Iris pigment epithelial cell (primary cell): ENCODE measurements at regions not wholly inside any gene's neighbourhood (a gene's known extent, or its start where the extent isn't known, plus 50 kb on each side); places are given as distances from the start of the nearest gene placed in this dataset.
"Not testable (repeated sequence)": the region's sequence is repeated elsewhere in the genome, so short reads cannot be mapped to it uniquely, and the experiment has no call there.

Experiments used
- DNase-seq: peaks from one replicate; pipeline ENCODE4 v3.0.0-alpha.2; 2011; ENCODE audit warnings: low read depth

DNA sequence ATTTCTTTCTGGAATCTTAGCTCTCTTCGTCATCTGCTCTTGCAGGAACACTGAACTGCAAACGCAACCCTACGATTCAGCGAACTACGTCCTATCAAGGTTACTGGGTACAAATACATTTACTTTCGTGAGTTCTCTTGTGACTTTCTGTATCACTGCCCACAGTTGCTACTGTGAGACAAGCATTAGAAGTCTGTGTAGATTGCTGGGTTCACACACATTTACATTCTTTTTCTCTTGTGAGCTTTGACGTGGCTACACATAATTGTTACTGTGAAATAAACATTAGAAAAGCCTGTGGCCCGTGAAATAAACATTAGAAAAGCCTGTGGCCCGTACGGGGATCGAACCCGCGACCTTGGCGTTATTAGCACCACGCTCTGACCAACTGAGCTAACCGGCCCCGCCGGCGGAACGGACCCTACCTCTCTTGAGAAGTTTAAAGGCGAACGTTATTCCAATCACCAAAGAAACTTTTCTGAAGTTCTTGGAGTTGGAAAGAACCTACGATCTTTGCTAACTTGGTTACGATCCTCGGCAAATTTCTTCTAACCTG, 61.2 kb upstream of the ZNF322 start:
- DNase-seq = not testable (repeated sequence)

DNA sequence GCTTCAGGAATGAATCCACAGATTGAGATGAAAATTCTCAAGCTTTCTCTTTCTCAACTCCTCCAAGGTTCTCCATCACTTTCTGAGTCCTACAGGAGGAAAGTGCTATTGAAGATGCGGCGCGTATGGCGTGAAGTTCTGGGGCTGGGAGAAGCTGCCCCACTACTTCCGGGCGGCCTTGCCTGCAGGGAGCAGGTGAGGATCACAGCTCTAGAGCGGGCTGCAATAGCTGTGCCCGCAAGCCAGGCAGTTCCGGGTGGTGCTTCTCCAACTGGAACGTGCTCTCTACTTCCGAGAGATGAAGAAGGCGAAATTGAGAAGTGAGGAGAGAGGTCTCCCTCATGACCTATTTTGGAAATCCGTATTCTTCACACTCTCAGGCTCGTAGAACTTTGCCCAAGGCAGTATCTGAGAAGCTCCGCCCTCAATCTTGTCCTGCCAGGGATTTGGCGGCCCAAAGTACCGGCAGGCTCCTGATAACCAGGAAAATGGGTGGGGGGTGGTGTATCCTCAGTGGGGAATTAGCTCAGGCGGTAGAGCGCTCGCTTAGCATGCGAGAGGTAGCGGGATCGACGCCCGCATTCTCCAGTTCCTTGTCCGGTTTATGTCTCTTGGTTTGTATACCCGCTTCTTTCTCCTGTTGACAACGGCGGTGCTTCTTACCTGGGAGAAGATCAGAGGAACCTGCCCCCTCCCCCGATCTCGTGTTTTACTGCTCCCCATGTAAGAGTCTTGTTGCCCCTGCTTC, 70.6 kb upstream of the ZNF322 start:
- not testable (repeated sequence) for DNase-seq

DNA sequence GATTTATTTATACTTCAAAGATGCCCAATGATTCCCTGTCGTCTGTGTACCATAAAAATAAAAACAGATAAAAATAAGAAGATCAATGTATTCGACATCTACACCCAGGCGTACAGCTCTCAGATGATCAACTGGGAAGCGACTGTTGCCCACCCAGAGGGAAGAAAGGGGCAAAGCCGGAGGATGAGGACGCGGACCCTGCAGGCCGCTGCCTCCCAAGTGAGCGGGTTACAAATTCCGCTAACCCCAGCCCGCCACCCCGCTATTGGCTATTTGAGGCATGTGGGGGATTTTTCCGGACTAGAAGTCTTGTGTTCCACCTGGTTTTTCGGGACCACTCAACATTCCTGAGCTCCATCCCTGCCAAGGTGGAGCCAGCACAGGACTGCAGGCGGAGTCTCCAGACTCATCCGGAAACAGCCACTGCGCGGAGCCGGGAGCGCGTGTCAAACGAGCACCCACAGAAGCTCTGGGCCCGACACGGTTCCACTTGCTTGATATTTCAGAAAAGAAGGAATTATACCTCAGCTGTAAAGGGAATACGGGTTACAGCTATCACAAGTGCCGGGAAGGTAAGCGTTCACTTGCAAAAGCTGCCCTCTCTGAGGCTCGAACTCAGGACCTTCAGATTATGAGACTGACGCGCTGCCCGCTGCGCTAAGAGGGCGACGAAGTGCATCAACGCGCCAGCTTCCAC, 75.4 kb upstream of the ZNF322 start:
- DNase-seq = not testable (repeated sequence)

DNA sequence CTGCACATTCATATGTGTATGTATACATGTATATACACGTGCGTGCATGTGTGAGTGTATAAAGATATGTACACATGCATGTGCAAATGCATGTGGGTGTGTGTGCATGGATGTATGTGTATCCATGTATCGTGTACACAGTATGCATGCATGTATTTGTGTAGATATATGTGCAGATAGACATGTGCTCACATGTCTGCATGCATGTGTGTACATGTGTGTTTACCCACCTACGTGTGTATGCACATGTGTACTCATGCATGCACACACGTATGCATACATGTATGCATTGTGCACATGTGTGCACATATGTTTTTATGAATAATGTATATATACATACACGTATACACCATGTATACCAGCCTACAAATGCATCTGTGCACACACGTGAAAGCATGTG, 80.3 kb upstream of the ZNF322 start:
- DNase-seq = no peak

DNA sequence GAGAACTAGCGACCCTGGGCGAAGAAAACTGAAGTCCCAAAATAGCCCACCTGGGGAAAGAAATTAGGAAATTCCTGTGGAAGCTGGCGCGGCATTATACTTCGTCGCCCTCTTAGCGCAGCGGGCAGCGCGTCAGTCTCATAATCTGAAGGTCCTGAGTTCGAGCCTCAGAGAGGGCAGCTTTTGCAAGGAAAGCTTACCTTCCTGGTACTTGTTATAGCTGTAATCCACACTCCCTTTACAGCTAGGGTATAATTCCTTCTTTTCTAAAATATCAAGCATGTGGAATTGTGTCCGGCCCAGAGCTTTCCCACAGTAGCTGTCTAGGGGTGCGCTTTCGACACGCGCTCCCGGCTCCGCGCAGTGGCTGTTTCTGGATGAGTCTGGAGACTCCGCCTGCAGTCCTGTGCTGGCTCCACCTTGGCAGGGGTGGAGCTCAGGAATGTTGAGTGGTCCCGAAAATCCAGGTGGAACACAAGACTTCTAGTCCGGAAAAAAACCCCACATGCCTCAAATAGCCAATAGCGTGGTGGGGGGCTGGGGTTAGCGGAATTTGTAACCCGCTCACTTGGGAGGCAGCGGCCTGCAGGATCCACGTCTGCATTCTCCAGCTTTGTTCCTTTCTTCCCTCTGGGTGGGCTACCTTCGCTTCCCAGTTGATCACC, 83.7 kb upstream of the ZNF322 start:
- peak; percentile 82 for DNase-seq

DNA sequence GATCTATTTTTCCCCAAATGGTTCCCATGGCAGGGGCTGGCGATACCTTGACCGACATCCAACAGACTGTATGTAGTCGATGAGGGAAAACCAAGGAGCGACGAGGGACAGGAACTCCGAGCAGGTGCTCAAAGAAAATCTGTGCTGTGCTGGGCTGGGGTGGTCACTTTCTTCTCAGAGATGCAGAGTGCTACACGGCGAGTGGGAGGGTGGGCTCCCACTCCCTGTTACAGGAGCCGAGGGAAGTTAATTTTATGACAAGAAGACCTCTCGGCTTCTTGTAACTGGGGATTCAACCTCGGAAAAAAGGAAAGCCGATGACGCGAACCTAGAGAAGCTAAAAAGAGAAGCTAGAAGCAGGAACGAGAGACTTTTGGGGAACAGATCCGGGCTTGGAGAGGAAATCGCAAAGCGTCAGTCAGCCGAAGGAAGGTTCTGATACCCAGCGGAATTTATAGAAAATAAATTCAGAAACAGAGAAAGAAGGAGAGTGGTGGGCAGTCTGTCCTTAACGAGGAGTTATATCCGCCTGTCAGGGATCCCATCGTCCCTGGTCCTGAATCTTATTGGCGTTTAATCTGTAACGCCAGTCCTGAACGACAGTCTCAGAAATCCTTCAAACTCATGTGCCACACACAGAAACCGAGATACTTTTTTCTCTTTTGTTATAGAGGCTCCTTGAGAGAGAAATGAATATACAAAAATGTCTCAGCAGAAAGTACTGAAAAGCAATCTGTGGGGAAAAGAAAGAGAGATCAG, 84.6 kb upstream of the ZNF322 start:
- DNase-seq = peak; percentile 16

DNA sequence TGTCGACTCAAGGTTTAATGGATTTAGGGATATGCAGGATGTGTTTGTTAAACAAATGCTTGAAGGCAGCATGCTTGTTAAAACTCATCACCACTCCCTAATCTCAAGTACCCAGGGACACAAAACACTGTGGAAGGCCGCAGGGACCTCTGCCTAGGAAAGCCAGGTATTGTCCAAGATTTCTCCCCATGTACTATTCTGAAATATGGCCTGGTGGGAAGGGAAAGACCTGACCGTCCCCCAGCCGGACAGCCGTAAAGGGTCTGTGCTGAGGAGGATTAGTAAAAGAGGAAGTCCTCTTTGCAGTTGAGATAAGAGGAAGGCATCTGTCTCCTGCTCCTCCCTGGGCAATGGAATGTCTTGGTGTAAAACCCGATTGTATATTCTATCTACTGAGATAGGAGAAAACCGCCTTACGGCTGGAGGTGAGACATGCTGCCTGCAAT, 85.3 kb upstream of the ZNF322 start:
- DNase-seq = not testable (repeated sequence)

DNA sequence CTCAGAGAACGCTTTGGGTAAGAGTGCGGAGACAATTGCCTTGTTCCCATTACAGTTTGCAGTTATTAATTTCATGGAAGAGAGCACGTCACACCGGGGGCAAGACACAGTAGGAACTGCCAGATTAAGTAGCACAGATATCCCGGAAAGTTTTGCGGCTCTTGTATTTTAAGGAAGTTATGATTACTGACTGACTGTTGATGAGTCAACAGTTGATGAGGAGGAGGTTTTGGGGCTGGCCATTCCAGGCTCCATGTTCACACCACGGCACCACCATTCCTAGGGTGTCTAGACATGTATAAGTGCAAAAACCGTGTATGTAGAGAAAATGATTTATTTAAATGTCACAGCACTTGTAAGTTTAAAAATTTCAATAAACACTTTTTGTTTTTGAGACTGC, 86.4 kb upstream of the ZNF322 start:
- not testable (repeated sequence) for DNase-seq

DNA sequence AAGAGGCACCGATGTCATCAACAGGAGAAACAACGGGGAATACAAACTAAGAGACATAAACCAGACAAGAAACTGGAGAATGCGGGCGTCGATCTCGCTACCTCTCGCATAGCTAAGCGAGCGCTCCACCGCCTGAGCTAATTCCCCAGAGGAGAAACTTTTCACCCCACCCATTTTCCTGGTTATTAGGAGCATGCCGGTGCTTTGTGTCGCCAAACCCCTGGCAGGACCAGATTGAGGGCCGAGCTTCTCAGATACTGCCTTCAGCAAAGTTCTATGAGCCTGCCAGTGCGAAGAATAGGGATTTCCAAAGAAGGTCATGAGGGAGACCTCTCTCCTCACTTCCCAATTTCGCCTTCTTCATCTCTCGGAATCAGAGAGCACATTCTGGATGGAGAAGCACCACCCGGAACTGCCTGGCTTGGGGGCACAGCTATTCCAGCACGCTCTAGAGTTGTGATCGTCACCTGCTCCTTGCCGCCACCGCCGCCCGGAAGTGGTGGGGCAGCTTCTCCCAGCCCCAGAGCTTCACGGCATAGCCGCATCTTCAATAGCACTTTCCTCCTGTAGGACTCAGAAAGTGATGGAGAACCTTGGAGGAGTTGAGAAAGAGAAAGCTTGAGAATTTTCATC, 89.7 kb upstream of the ZNF322 start:
- not testable (repeated sequence) for DNase-seq

DNA sequence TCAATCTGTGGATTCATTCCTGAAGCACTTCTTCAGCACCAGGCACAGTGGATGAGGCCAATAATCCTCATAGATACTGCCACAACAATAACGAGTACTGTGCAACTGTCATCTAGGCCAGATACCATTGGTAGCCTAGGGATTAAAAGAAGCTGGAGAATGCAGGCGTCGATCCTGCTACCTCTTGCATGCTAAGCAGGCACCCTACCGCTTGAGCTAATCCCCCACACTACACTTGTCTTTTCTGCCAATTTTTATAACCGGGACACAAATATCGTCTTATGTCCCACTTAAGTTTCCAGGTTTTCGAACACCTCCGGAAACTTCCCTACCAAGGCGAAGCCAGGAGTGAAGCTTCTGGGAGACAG, 90.2 kb upstream of the ZNF322 start:
- DNase-seq = not testable (repeated sequence)

DNA sequence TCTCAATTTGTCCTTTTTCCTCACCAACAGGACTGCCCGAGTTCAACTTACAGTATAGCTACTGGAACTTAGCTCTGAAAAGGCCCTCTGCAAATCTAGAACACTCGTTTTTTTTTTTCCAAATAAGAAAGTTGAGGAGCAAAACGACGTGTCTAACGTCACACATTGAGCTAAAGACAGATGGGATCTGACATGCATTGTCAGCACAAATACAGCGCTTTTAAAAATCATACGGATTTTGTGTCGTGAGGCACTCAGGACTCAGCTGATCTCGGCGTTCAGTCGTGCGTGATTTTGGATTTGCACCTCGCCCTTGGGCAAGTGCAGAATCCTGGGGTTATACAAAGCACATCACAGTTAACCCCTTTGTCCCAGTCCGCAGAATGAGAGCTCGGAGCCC, 94.7 kb upstream of the ZNF322 start:
- DNase-seq = no peak

DNA sequence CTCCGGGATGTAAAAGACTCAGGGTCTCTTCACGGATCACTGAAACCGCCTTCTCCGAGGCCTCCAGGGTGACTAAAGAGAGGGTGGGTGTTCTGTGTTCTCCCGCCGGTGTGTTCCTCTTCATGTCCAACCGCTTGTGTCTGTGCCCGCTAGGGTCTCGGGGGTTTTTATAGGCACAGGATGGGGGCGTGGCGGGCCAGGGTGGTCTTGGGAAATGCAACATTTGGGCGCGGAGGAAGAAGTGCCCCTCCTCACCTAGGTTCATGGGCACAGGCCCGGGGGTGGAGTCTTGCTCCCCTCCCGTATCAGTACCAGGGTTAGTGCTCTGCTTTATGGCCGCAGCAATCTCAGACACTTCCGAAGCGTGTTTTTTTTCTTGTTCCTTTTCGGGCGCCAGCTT, 95.3 kb upstream of the ZNF322 start:
- not testable (repeated sequence) for DNase-seq

DNA sequence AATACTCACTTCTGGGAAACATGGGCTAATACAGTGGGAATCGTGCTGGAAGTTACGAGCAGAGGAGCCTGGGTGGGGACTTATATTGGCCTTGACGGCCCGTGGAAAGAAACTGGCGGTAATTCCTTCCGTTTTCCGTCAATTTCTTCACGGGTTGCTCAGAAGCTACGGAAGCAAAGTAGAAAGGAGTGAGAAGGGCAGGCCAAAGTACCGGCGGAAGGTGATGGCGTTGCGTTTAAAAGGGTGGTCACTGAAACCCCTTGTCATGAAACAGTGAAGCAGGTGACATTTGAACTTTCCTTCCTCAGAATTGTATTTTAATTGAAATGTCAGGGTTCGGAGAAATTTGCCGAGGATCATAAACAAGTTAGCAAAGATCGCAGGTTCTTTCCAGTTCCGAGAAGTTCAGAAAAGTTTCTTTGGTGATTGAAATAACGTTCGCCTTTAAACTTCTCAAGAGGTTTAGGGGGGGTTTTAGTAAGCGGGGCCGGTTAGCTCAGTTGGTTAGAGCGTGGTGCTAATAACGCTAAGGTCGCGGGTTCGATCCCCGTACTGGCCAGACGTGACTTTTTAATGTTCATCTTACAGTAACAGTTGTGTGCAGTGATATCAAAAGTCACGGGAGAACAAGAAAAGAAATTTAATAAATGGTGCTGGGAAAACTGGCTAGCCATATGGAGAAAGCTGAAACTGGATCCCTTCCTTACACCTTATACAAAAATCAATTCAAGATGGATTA, 96.7 kb upstream of the ZNF322 start:
- DNase-seq = not testable (repeated sequence)

DNA sequence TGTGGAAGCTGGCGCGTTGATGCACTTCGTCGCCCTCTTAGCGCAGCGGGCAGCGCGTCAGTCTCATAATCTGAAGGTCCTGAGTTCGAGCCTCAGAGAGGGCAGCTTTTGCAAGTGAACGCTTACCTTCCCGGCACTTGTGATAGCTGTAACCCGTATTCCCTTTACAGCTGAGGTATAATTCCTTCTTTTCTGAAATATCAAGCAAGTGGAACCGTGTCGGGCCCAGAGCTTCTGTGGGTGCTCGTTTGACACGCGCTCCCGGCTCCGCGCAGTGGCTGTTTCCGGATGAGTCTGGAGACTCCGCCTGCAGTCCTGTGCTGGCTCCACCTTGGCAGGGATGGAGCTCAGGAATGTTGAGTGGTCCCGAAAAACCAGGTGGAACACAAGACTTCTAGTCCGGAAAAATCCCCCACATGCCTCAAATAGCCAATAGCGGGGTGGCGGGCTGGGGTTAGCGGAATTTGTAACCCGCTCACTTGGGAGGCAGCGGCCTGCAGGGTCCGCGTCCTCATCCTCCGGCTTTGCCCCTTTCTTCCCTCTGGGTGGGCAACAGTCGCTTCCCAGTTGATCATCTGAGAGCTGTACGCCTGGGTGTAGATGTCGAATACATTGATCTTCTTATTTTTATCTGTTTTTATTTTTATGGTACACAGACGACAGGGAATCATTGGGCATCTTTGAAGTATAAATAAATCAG, 106.8 kb upstream of the ZNF322 start:
- DNase-seq = not testable (repeated sequence)

DNA sequence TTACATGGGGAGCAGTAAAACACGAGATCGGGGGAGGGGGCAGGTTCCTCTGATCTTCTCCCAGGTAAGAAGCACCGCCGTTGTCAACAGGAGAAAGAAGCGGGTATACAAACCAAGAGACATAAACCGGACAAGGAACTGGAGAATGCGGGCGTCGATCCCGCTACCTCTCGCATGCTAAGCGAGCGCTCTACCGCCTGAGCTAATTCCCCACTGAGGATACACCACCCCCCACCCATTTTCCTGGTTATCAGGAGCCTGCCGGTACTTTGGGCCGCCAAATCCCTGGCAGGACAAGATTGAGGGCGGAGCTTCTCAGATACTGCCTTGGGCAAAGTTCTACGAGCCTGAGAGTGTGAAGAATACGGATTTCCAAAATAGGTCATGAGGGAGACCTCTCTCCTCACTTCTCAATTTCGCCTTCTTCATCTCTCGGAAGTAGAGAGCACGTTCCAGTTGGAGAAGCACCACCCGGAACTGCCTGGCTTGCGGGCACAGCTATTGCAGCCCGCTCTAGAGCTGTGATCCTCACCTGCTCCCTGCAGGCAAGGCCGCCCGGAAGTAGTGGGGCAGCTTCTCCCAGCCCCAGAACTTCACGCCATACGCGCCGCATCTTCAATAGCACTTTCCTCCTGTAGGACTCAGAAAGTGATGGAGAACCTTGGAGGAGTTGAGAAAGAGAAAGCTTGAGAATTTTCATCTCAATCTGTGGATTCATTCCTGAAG, 111.6 kb upstream of the ZNF322 start:
- DNase-seq = not testable (repeated sequence)

DNA sequence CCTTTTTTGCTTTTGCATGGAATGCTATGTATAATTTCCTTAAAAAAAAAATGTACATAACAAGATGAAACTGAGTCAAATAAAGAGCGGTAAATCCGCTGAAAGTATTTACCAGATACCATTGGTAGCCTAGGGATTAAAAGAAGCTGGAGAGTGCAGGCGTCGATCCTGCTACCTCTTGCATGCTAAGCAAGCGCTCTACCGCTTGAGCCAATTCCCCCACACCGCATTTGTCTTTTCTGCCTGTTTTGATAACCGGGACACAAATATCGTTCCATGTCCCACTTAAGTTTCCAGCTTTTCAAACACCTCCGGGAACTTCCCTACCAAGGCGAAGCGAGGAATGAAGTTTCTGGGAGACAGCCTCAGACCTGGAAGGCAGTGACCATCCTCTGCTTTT, 113.9 kb upstream of the ZNF322 start:
- DNase-seq = not testable (repeated sequence)

DNA sequence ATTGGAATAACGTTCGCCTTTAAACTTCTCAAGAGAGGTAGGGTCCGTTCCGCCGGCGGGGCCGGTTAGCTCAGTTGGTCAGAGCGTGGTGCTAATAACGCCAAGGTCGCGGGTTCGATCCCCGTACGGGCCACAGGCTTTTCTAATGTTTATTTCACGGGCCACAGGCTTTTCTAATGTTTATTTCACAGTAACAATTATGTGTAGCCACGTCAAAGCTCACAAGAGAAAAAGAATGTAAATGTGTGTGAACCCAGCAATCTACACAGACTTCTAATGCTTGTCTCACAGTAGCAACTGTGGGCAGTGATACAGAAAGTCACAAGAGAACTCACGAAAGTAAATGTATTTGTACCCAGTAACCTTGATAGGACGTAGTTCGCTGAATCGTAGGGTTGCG, 121.0 kb upstream of the ZNF322 start:
- DNase-seq = not testable (repeated sequence)

DNA sequence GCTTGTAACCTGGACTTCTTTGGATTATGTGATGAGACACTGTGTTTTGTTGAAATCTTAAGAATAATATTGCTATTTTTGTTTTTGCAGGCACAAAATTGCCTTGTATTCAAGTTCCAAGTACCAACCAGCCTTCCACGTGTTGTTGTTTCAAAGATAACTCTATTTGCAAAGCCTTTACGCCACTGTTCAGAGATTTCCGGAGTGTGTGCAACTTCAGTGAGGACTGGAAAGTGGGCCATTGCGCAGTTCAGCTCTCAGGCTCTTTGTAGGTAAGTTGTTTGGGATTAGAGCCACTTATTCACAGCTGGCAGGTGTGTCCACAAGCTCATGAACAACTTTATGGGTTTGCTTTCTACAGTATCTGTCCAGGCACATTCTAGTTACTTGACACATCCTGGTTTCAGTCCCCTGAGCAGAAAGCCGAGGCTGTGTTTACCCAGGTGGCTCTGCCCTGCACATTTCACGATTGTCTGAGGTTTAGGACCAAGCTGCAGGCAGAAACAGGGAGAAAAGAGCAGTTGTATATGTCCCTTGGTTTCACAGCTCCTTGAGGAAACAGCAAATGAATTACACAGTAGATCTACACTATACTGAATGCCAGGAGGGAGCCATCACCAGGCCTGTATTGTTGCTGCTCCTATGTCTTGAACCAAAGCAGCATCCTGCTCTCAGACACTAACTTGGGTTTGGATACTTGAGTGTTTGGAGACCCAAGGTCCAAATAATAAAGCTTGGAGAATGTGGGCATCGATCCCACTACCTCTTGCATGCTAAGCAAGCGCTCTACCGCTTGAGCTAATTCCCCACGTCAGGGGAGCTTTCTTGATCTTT, 136.1 kb upstream of the ZNF322 start:
- not testable (repeated sequence) for DNase-seq
